ENCODE measurements at regions not wholly inside any gene's neighbourhood (a gene's known extent, or its start where the extent isn't known, plus 50 kb on each side); places are given as distances from the start of the nearest gene placed in this dataset.

DNA sequence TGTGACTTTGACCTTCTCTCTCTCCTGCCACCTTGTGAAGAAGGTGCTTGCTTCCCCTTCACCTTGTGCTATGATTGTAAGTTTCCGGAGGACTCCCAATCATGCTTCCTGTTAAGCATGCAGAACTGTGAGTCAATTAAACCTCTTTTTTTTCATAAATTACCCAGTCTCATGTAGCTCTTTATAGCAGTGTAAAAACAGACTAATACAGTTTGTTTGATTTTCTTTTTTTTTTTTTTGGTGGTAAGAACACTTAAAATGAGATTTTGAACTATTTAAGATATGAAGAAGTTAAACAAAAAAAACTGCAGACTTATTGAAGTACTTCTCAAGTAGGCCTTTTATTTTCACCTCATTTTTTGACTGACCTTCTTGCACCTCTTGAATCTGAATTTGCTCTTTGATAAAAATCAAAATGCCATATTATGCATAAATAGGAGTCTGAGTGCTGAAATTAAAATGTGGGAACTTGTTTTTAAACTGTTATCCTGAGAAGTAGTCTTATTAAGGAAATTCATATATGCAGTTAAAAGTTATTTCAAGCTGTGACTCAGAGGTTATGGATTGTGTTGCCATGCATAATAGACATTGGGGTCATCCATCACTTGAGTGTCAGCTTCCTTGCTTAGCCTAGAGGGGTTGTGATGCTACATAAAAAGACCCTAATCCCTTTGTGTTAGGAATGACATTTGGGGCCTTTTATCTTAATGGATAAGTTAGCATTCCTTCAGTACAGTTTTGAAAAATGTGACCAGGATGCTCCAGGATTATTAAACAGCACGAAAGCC, 447.9 kb upstream of the FKBP1C start:
- Histone ChIP-seq H3K79me2 (ENCODE audit: control insufficient read depth, insufficient read depth, low read length) (no peaks in the 10 kb centered on the region), H3K27me3 (ENCODE audit: control insufficient read depth in 2 of 2, insufficient read depth in 2 of 2, low read length in 2 of 2) (no peaks in the 10 kb centered on the region), H2AFZ (ENCODE audit: low read depth, low read length) (no peak overlapping the region), H3K4me3 (replicated peaks in 1 of 3; ENCODE audit: insufficient read depth in 1 of 3, low read depth in 1 of 3, low read length in 3 of 3) (no peak overlapping the region), H4K20me1 (replicated peaks; ENCODE audit: control insufficient read depth, extremely low read depth, insufficient read depth, low read length) (no peaks in the 10 kb centered on the region), H3K9me3 (replicated peaks; ENCODE audit: control insufficient read depth, insufficient read depth, low read length) (peaks cover 4% of the 10 kb centered on the region), H3K27ac (ENCODE audit: insufficient read depth, low read depth, low read length) (no peak overlapping the region), H3K4me1 (ENCODE audit: control insufficient read depth, extremely low read depth, insufficient read depth, low read length) (no peaks in the 10 kb centered on the region), H3K4me2 (ENCODE audit: insufficient read depth, low read length) (no peak overlapping the region), H3K36me3 (ENCODE audit: control insufficient read depth in 2 of 2, extremely low read depth in 1 of 2, insufficient read depth in 2 of 2, low read length in 2 of 2) (no peaks in the 10 kb centered on the region), H3K9ac (replicated peaks; ENCODE audit: extremely low read depth, insufficient read depth, low read length) (no peak overlapping the region), H3K9me1 (replicated peaks; ENCODE audit: control insufficient read depth, extremely low read depth, insufficient read depth, low read length) (no peaks in the 10 kb centered on the region)
- DNase-seq (ENCODE audit: low read depth, low spot score) (no peak), FAIRE-seq (no peak)
- CTCF ChIA-PET, result no interaction called here
- no TSS peak for BruUV-seq (replicated peaks)
- no peak for TF ChIP-seq JUN (IDR thresholded peaks at IDR 0.05; ENCODE audit: borderline replicate concordance, insufficient read depth, insufficient read length, low read depth)
- no peak for TF ChIP-seq GATA2 (IDR thresholded peaks at IDR 0.05; ENCODE audit: insufficient read depth, insufficient read length, low read depth, low read length)
- no peak for TF ChIP-seq FOS (IDR thresholded peaks at IDR 0.05; ENCODE audit: borderline replicate concordance, insufficient read depth, low read length)
- TF ChIP-seq, protein P1, sequence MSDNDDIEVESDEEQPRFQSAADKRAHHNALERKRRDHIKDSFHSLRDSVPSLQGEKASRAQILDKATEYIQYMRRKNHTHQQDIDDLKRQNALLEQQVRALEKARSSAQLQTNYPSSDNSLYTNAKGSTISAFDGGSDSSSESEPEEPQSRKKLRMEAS (IDR thresholded peaks at IDR 0.05; ENCODE audit: insufficient read depth, insufficient read length), result no peak
- TF ChIP-seq POLR2AphosphoS5 (IDR thresholded peaks at IDR 0.05; ENCODE audit: insufficient read depth, low read depth, low read length), result no peak
- no peak for TF ChIP-seq POLR2A (IDR thresholded peaks at IDR 0.05; ENCODE audit: low read depth, low read length)
- TF ChIP-seq EZH2 (IDR thresholded peaks at IDR 0.05; ENCODE audit: borderline replicate concordance, low read depth, low read length, severe bottlenecking), result no peak
- TF ChIP-seq, protein P2, sequence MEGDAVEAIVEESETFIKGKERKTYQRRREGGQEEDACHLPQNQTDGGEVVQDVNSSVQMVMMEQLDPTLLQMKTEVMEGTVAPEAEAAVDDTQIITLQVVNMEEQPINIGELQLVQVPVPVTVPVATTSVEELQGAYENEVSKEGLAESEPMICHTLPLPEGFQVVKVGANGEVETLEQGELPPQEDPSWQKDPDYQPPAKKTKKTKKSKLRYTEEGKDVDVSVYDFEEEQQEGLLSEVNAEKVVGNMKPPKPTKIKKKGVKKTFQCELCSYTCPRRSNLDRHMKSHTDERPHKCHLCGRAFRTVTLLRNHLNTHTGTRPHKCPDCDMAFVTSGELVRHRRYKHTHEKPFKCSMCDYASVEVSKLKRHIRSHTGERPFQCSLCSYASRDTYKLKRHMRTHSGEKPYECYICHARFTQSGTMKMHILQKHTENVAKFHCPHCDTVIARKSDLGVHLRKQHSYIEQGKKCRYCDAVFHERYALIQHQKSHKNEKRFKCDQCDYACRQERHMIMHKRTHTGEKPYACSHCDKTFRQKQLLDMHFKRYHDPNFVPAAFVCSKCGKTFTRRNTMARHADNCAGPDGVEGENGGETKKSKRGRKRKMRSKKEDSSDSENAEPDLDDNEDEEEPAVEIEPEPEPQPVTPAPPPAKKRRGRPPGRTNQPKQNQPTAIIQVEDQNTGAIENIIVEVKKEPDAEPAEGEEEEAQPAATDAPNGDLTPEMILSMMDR (IDR thresholded peaks at IDR 0.05; ENCODE audit: extremely low read depth in 1 of 2, insufficient read depth in 1 of 2, low read depth in 1 of 2, low read length in 2 of 2), result no peak
- TF ChIP-seq MYC (IDR thresholded peaks at IDR 0.05; ENCODE audit: low read depth, low read length), result no peak
- dilution Hi-C loops (cut with MboI; ENCODE audit: extremely low pct_ligation_motif_present, low sequenced_read_pairs) (no loop called here), intact Hi-C loops (cut with micrococcal nuclease) (no loop called here)
- POLR2A ChIA-PET, result no interaction called here
